ENCODE measurements at regions not wholly inside any gene's neighbourhood (a gene's known extent, or its start where the extent isn't known, plus 50 kb on each side); places are given as distances from the start of the nearest gene placed in this dataset.

GRCh38 chr2:192783643-192784042 lies 588.9 kb upstream of the TMEFF2 start:
- TF ChIP-seq, protein P1, sequence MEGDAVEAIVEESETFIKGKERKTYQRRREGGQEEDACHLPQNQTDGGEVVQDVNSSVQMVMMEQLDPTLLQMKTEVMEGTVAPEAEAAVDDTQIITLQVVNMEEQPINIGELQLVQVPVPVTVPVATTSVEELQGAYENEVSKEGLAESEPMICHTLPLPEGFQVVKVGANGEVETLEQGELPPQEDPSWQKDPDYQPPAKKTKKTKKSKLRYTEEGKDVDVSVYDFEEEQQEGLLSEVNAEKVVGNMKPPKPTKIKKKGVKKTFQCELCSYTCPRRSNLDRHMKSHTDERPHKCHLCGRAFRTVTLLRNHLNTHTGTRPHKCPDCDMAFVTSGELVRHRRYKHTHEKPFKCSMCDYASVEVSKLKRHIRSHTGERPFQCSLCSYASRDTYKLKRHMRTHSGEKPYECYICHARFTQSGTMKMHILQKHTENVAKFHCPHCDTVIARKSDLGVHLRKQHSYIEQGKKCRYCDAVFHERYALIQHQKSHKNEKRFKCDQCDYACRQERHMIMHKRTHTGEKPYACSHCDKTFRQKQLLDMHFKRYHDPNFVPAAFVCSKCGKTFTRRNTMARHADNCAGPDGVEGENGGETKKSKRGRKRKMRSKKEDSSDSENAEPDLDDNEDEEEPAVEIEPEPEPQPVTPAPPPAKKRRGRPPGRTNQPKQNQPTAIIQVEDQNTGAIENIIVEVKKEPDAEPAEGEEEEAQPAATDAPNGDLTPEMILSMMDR (IDR thresholded peaks at IDR 0.05; ENCODE audit: insufficient read depth, low read depth, low read length): no peak
- no peak for TF ChIP-seq EZH2 (IDR thresholded peaks at IDR 0.05; ENCODE audit: insufficient read depth, low read length)
